SJSA1 (cell line): ENCODE measurements at regions not wholly inside any gene's neighbourhood (a gene's known extent, or its start where the extent isn't known, plus 50 kb on each side); places are given as distances from the start of the nearest gene placed in this dataset.

ENCODE experiments used
- DNase-seq, 2 experiments: peaks; one replicate each; pipeline ENCODE4 v3.0.0-alpha.2; 2015 to 2020; ENCODE audit warnings: low spot score in 2 of 2, low read depth in 1 of 2
- H3K27ac ChIP-seq: fragments of 250-450 bp; sonication (Bioruptor Pico); 2 replicates; pipeline ENCODE4 v1.5.1; 2020; ENCODE audit warnings: mild to moderate bottlenecking, moderate library complexity
- H3K27me3 ChIP-seq: fragments of 250-450 bp; sonication (Bioruptor Pico); replicated peaks from 2 replicates; pipeline ENCODE4 v1.5.1; 2020; ENCODE audit warnings: mild to moderate bottlenecking, moderate library complexity
- H3K36me3 ChIP-seq: fragments of 250-450 bp; sonication (Bioruptor Pico); 2 replicates; pipeline ENCODE4 v1.5.1; 2020; ENCODE audit warnings: mild to moderate bottlenecking
- H3K4me1 ChIP-seq: fragments of 250-450 bp; sonication (Bioruptor Pico); replicated peaks from 2 replicates; pipeline ENCODE4 v1.6.1; 2021; ENCODE audit warnings: mild to moderate bottlenecking
- H3K4me3 ChIP-seq: fragments of 250-450 bp; sonication (Bioruptor Pico); 2 replicates; pipeline ENCODE4 v1.5.1; 2020; ENCODE audit warnings: mild to moderate bottlenecking
- H3K9me3 ChIP-seq: fragments of 250-450 bp; sonication (Bioruptor Pico); replicated peaks from 2 replicates; pipeline ENCODE4 v1.5.1; 2020; ENCODE audit warnings: mild to moderate bottlenecking

GRCh38 chr13:97171136-97171535, 51.0 kb upstream of the MBNL2 start:
- no peak for DNase-seq
- no peaks in the 10 kb centered on the region for H3K27me3 ChIP-seq
- H3K27ac ChIP-seq = no peak overlapping the region
- H3K4me3 ChIP-seq = no peak overlapping the region
- H3K36me3 ChIP-seq = no peaks in the 10 kb centered on the region
- no peaks in the 10 kb centered on the region for H3K9me3 ChIP-seq
- H3K4me1 ChIP-seq = no peaks in the 10 kb centered on the region
